IMR-90 (cell line): ENCODE measurements at regions not wholly inside any gene's neighbourhood (a gene's known extent, or its start where the extent isn't known, plus 50 kb on each side); places are given as distances from the start of the nearest gene placed in this dataset.

ENCODE experiments used
- ATAC-seq: fragments of 200-7000 bp; cut with Tn5 transposase; 2 replicates; pipeline ENCODE4 v1.9.1; 2020; ENCODE audit warnings: low read depth, mild to moderate bottlenecking, moderate library complexity
- BruUV-seq: library from RNA; stranded (reverse); fragments of 400-500 nt; replicated peaks from 2 replicates; lab custom pipeline; 2021; lab: Mats Ljungman, UMichigan
- CTCF ChIA-PET: fragments of 300-600 bp; formaldehyde crosslinking; extraction: SDS; loops from one replicate; lab custom pipeline; 2021; ENCODE audit warnings: antibody characterized with exemption; lab: Yijun Ruan, JAX
- POLR2A ChIA-PET: fragments of 300-600 bp; sonication (Branson Sonifier 250); formaldehyde crosslinking; loops from one replicate; lab custom pipeline; 2022; ENCODE audit warnings: antibody characterized with exemption; ENCODE audit not compliant: unreplicated experiment; lab: Charles Lee
- DNase-seq: peaks from one replicate; pipeline ENCODE4 v3.0.0; 2013
- H2AFZ ChIP-seq: replicated peaks from 2 replicates; pipeline ENCODE3; 2013; ENCODE audit warnings: low read length, mild to moderate bottlenecking; ENCODE audit not compliant: poor library complexity
- H2AK5ac ChIP-seq: 2 replicates; pipeline ENCODE4 v1.6.1; 2013; ENCODE audit warnings: low read depth, low read length, inconsistent platforms
- H2AK9ac ChIP-seq: replicated peaks from 2 replicates; pipeline ENCODE3; 2013; ENCODE audit warnings: mild to moderate bottlenecking, low read depth, low read length, moderate library complexity; ENCODE audit not compliant: poor library complexity
- H2BK120ac ChIP-seq: 2 replicates; pipeline ENCODE4 v1.6.1; 2013; ENCODE audit warnings: low read depth, low read length, inconsistent platforms
- H2BK15ac ChIP-seq: 3 replicates; pipeline ENCODE4 v1.6.1; 2013; ENCODE audit warnings: low read depth, low read length, inconsistent platforms
- H2BK20ac ChIP-seq: 2 replicates; pipeline ENCODE4 v1.6.1; 2013; ENCODE audit warnings: low read depth, mild to moderate bottlenecking, inconsistent platforms, low read length, moderate library complexity
- H2BK5ac ChIP-seq: 2 replicates; pipeline ENCODE4 v1.6.1; 2013; ENCODE audit warnings: mild to moderate bottlenecking, low read depth, low read length, inconsistent platforms; ENCODE audit not compliant: poor library complexity, severe bottlenecking
- H3K14ac ChIP-seq: replicated peaks from 2 replicates; pipeline ENCODE4 v1.6.1; 2013; ENCODE audit warnings: low read depth, low read length, inconsistent platforms
- H3K18ac ChIP-seq: 2 replicates; pipeline ENCODE4 v1.6.1; 2013; ENCODE audit warnings: low read depth, low read length, control low read depth
- H3K23ac ChIP-seq: 2 replicates; pipeline ENCODE4 v1.6.1; 2013; ENCODE audit warnings: low read depth, low read length, inconsistent platforms
- H3K27ac ChIP-seq: 2 replicates; pipeline ENCODE4 v1.5.1; 2013; ENCODE audit warnings: mild to moderate bottlenecking, control low read depth, low read length; ENCODE audit not compliant: insufficient read depth
- H3K27me3 ChIP-seq: 2 replicates; pipeline ENCODE4 v1.6.1; 2013; ENCODE audit warnings: low read length; ENCODE audit not compliant: control insufficient read depth, insufficient read depth
- H3K36me3 ChIP-seq: 2 replicates; pipeline ENCODE4 v1.6.1; 2013; ENCODE audit warnings: low read length, mixed read lengths; ENCODE audit not compliant: control insufficient read depth, insufficient read depth
- H3K4ac ChIP-seq: 2 replicates; pipeline ENCODE4 v1.6.1; 2013; ENCODE audit warnings: low read depth, low read length, inconsistent platforms
- H3K4me1 ChIP-seq: 2 replicates; pipeline ENCODE4 v1.6.1; 2013; ENCODE audit warnings: low read length, mixed read lengths; ENCODE audit not compliant: control insufficient read depth, insufficient read depth
- H3K4me2 ChIP-seq: 2 replicates; pipeline ENCODE4 v1.6.1; 2013; ENCODE audit warnings: low read depth, mild to moderate bottlenecking, control low read depth, low read length, moderate library complexity
- H3K4me3 ChIP-seq: 2 replicates; pipeline ENCODE4 v1.5.1; 2013; ENCODE audit warnings: low read depth, mild to moderate bottlenecking, control low read depth, low read length, moderate library complexity; ENCODE audit not compliant: insufficient read depth
- H3K56ac ChIP-seq: 2 replicates; pipeline ENCODE4 v1.6.1; 2013; ENCODE audit warnings: low read length, inconsistent platforms; ENCODE audit not compliant: insufficient read depth; ENCODE audit errors: extremely low read depth
- H3K79me1 ChIP-seq, 2 experiments: 2 replicates each; pipeline ENCODE4 v1.6.1; 2013; ENCODE audit warnings: low read length in 2 of 2, inconsistent platforms in 1 of 2, low read depth in 1 of 2
- H3K9ac ChIP-seq: 2 replicates; pipeline ENCODE4 v1.6.1; 2013; ENCODE audit warnings: low read depth, low read length, control low read depth
- H3K9me1 ChIP-seq: 2 replicates; pipeline ENCODE4 v1.6.1; 2013; ENCODE audit warnings: low read length, inconsistent platforms; ENCODE audit not compliant: insufficient read depth
- H3K9me3 ChIP-seq: 2 replicates; pipeline ENCODE4 v1.6.1; 2013; ENCODE audit warnings: low read length; ENCODE audit not compliant: control insufficient read depth, insufficient read depth
- H4K20me1 ChIP-seq: 2 replicates; pipeline ENCODE4 v1.6.1; 2013; ENCODE audit warnings: low read length, inconsistent platforms; ENCODE audit not compliant: insufficient read depth
- H4K5ac ChIP-seq: 2 replicates; pipeline ENCODE4 v1.6.1; 2013; ENCODE audit warnings: mild to moderate bottlenecking, low read depth, low read length, control low read depth
- H4K8ac ChIP-seq, 2 experiments: 2 replicates each; pipeline ENCODE4 v1.6.1; 2013; ENCODE audit warnings: low read depth in 2 of 2, low read length in 2 of 2, control low read depth in 1 of 2, inconsistent platforms in 1 of 2
- H4K91ac ChIP-seq: 2 replicates; pipeline ENCODE4 v1.6.1; 2013; ENCODE audit warnings: low read depth, low read length, inconsistent platforms; ENCODE audit not compliant: insufficient read depth
- MAZ ChIP-seq: IDR thresholded peaks from 2 replicates; pipeline ENCODE4 v1.6.1; 2012; ENCODE audit warnings: low read depth, mild to moderate bottlenecking, low read length, improper control_type of control experiment, moderate library complexity, borderline replicate concordance
- POLR2A ChIP-seq: IDR thresholded peaks from 2 replicates; pipeline ENCODE4 v1.6.1; 2012; ENCODE audit warnings: mild to moderate bottlenecking, low read depth, low read length
- WGBS, 2 experiments: methylation state at CpG; one replicate each; pipeline versions ENCODE4 v1.1.5 to v1.1.7; 2013; ENCODE audit warnings: missing lambda C conversion rate in 2 of 2; ENCODE audit not compliant: insufficient read length in 1 of 2; ENCODE audit errors: extremely low coverage in 2 of 2; 5-methylcytosine and 5-hydroxymethylcytosine counted together
- dilution Hi-C: fragments of 300-500 bp; cut with HindIII; formaldehyde crosslinking; loops from one replicate; pipeline ENCODE4 v1.14.3; 2018; ENCODE audit warnings: low sequenced_read_pairs; ENCODE audit not compliant: unreplicated experiment
- in situ Hi-C: fragments of 300-500 bp; cut with MboI; formaldehyde crosslinking; loops from 3 replicates; pipeline ENCODE4 v1.14.3; 2019; ENCODE audit warnings: low sequenced_read_pairs, inconsistent platforms, mixed read lengths
- intact Hi-C: fragments of 100-400 bp; cut with micrococcal nuclease; formaldehyde crosslinking; loops from 2 replicates; pipeline ENCODE4 v1.10.0; 2022

- Histone ChIP-seq H4K8ac (no peak overlapping the region), H4K91ac (no peak overlapping the region), H3K4me1 (no peaks in the 10 kb centered on the region), H2BK120ac (no peak overlapping the region), H3K56ac (no peak overlapping the region), H3K14ac (no peak overlapping the region), H3K9me1 (no peaks in the 10 kb centered on the region), H3K18ac (no peak overlapping the region), H2AK9ac (no peak overlapping the region), H4K5ac (no peak overlapping the region), H3K27me3 (no peaks in the 10 kb centered on the region), H2AK5ac (no peak overlapping the region), H3K4me2 (no peak overlapping the region), H3K36me3 (no peaks in the 10 kb centered on the region), H3K23ac (no peak overlapping the region), H3K79me1 (no peaks in the 10 kb centered on the region), H3K4ac (no peak overlapping the region), H3K9ac (no peak overlapping the region), H3K4me3 (no peak overlapping the region), H2BK5ac (no peak overlapping the region), H2BK15ac (no peak overlapping the region), H3K27ac (no peak overlapping the region), H4K20me1 (no peaks in the 10 kb centered on the region), H3K9me3 (0 out of 2 replicates have a peak, but pooled peaks cover 7% of the 10 kb centered on the region), H2BK20ac (no peak overlapping the region), H2AFZ (no peak overlapping the region)
- ChIA-PET CTCF (no interaction called here), POLR2A (no interaction called here)
- no TSS peak for BruUV-seq
- dilution Hi-C loops (no loop called here), in situ Hi-C loops (no loop called here), intact Hi-C loops (no loop called here)
- no peak for ATAC-seq
- TF ChIP-seq POLR2A (no peak), MAZ (no peak)
- WGBS, 2 experiments = no CpG with 5 or more reads among the region's 11 CpGs
- no peak for DNase-seq
Measured at GRCh38 chr10:56920601-56921261, 559.7 kb upstream of the ZWINT start.
